SK-N-MC (cell line): ENCODE measurements at regions not wholly inside any gene's neighbourhood (a gene's known extent, or its start where the extent isn't known, plus 50 kb on each side); places are given as distances from the start of the nearest gene placed in this dataset.

ENCODE experiments used
- EZH2 ChIP-seq: fragments of 200-600 bp; sonication (generic); IDR thresholded peaks from one replicate; pipeline ENCODE4 v1.6.1; 2017; ENCODE audit warnings: antibody characterized with exemption
- POLR2AphosphoS5 ChIP-seq: IDR thresholded peaks from 2 replicates; pipeline ENCODE4 v1.6.1; 2012; ENCODE audit warnings: mild to moderate bottlenecking, low read depth, low read length, borderline replicate concordance

DNA sequence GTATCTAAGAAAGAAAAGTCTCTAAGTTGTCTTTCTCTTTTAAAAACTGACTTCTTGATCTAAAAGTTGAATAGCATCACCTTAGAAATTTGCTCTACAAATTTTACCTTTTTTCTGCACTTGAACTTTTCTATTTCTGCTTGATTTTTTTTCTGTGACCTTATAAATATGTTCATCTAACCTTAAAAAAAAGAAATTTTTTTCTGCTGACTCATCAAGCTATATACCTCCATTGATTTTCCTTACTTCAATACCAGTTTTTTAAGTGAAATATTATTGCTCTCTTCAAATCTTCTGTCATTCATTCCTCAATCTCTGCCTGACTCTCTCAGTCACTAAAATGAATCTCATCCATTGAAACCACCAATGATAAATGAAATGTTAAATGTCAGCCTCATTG is 910.1 kb downstream of the GALC start:
- TF ChIP-seq POLR2AphosphoS5: no peak
- no peak for TF ChIP-seq EZH2
